HG03025 (cell line): ENCODE measurements at regions not wholly inside any gene's neighbourhood (a gene's known extent, or its start where the extent isn't known, plus 50 kb on each side); places are given as distances from the start of the nearest gene placed in this dataset.

Source experiments
- ATAC-seq: cut with Tn5 transposase; IDR thresholded peaks from one replicate; pipeline ENCODE4 v1.9.1; 2021; ENCODE audit warnings: mild to moderate bottlenecking, moderate library complexity; ENCODE audit not compliant: unreplicated experiment, low FRiP score

GRCh38 chr11:92880381-92880780, 89.1 kb upstream of the MTNR1B start:
- ATAC-seq: no peak

- ATAC-seq: no peak
Measured at GRCh38 chr11:92881940-92882450, 87.5 kb upstream of the MTNR1B start.

- no peak for ATAC-seq
Measured at GRCh38 chr11:92882828-92883611, 86.4 kb upstream of the MTNR1B start.

- ATAC-seq: no peak
Measured at GRCh38 chr11:92885600-92885999, 83.9 kb upstream of the MTNR1B start.

- peak; percentile 52 for ATAC-seq
Measured at GRCh38 chr11:92886243-92886905, 83.1 kb upstream of the MTNR1B start.

GRCh38 chr11:92888696-92889095, 80.8 kb upstream of the MTNR1B start:
- ATAC-seq: no peak

- no peak for ATAC-seq
Measured at GRCh38 chr11:92890846-92891245, 78.6 kb upstream of the MTNR1B start.

- ATAC-seq: no peak
Measured at GRCh38 chr11:92892802-92893684, 76.4 kb upstream of the MTNR1B start.

GRCh38 chr11:92894197-92894596, 75.3 kb upstream of the MTNR1B start:
- no peak for ATAC-seq

GRCh38 chr11:92897487-92897886, 72.0 kb upstream of the MTNR1B start:
- ATAC-seq: no peak

- ATAC-seq: no peak
Measured at GRCh38 chr11:92902417-92902816, 67.0 kb upstream of the MTNR1B start.

- no peak for ATAC-seq
Measured at GRCh38 chr11:92907671-92908070, 61.8 kb upstream of the MTNR1B start.

- ATAC-seq: no peak
Measured at GRCh38 chr11:92909214-92909613, 60.2 kb upstream of the MTNR1B start.

GRCh38 chr11:92911478-92911877, 58.0 kb upstream of the MTNR1B start:
- no peak for ATAC-seq

- no peak for ATAC-seq
Measured at GRCh38 chr11:92915551-92915950, 53.9 kb upstream of the MTNR1B start.

GRCh38 chr11:92916299-92916698, 53.2 kb upstream of the MTNR1B start:
- ATAC-seq: no peak

- ATAC-seq: no peak
Measured at GRCh38 chr11:92917927-92918326, 51.5 kb upstream of the MTNR1B start.

GRCh38 chr11:92919048-92919447, 50.4 kb upstream of the MTNR1B start:
- ATAC-seq: no peak
